ENCODE measurements at regions not wholly inside any gene's neighbourhood (a gene's known extent, or its start where the extent isn't known, plus 50 kb on each side); places are given as distances from the start of the nearest gene placed in this dataset.
"Not testable (repeated sequence)": the region's sequence is repeated elsewhere in the genome, so short reads cannot be mapped to it uniquely, and the experiment has no call there.

DNA sequence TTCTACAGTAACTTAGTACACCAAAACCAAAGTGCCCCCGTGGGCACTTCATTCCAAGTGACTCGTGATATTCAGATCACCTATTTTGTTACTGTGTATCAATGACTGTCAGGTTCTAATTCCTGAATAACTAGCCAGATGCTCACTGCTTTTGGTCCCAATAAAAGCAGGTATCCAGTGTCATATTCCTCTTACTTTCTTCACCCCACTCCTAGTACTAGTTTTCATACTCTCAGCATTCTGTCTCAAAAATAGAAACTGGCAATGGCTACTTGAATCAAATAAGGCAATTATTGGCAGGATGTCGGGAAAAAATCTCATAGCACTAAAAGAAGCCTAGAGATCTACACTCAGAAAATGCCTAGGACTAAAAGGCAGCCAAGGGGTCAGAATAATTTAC lies 84.6 kb downstream of the ZNF467 start:
- intact Hi-C loops (cut with DNase I) = no loop called here
- no peak overlapping the region for H3K4me3 ChIP-seq
- peaks cover 0 to 4% of the 10 kb centered on the region in 2 donors for H3K4me1 ChIP-seq
- no peak overlapping the region for H3K27ac ChIP-seq
- H3K36me3 ChIP-seq = no peaks in the 10 kb centered on the region
- DNase-seq (no peak), ATAC-seq (no peak)
- H3K9me3 ChIP-seq = peaks cover 0 to 3% of the 10 kb centered on the region in 2 donors
- no peak for TF ChIP-seq CTCF (IDR thresholded peaks at IDR 0.05)
- peaks cover 28 to 48% of the 10 kb centered on the region in 2 donors for H3K27me3 ChIP-seq

DNA sequence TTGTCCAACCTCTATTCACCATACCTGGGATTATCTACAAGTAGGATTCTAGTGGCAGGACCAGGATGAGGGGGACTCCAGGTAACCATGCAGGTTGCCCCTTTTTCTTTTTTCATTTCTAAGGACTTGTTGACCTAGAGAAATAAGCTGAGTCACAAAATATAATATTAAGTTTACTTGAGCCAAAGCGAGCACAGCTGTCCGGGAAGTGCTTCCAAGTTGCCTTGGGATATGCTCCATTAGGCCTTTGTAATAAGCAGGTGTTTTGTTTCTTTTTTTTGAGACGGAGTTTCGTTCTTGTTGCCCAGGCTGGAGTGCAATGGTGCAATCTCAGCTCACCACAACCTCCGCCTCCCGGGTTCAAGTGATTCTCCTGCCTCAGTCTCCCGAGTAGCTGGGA lies 85.6 kb downstream of the ZNF467 start:
- not testable (repeated sequence) for H3K9me3 ChIP-seq, H3K36me3 ChIP-seq

GRCh38 chr7:149686449-149686848 lies 86.9 kb downstream of the ZNF467 start:
- ATAC-seq = no peak
- peaks cover 0 to 4% of the 10 kb centered on the region in 2 donors for H3K4me1 ChIP-seq
- intact Hi-C loops (cut with DNase I) = no loop called here
- no peak for TF ChIP-seq CTCF (IDR thresholded peaks at IDR 0.05)
- H3K27me3 ChIP-seq = peaks cover 9 to 24% of the 10 kb centered on the region in 2 donors
- no peak overlapping the region for H3K4me3 ChIP-seq
- no peak for DNase-seq
- peaks cover 0 to 3% of the 10 kb centered on the region in 2 donors for H3K9me3 ChIP-seq
- no peak overlapping the region for H3K27ac ChIP-seq
- no peaks in the 10 kb centered on the region for H3K36me3 ChIP-seq

More for the DNA sequence above, 85.6 kb downstream of the ZNF467 start:
- H3K4me3 ChIP-seq; intact Hi-C loops (cut with DNase I); H3K27ac ChIP-seq; DNase-seq; ATAC-seq; H3K4me1 ChIP-seq: not testable (repeated sequence)
- H3K27me3 ChIP-seq = peaks cover 23 to 38% of the 10 kb centered on the region in 2 donors

DNA sequence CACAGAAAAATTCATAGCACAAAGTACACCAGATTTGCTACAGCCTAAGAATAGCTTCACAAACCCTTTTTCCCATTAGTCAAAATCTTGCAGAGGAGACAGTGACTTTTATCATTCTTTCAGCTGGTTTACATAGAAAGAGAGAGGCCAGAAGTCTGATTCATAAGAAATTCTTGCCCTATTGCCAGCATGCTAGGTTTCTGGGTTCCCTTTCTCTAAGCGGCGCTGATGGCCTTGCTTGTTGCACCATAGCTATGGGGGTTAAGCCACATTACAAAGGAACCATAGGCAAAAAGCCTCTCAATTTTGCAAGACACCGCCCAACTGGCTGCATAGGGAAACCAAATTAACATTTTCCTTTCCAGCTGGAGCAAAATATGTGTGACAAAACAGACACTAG lies 87.4 kb downstream of the ZNF467 start:
- Histone ChIP-seq H3K27me3 (peaks cover 9 to 20% of the 10 kb centered on the region in 2 donors), H3K36me3 (no peaks in the 10 kb centered on the region), H3K9me3 (peaks cover 0 to 5% of the 10 kb centered on the region in 2 donors), H3K4me1 (peaks cover 0 to 4% of the 10 kb centered on the region in 2 donors), H3K4me3 (no peak overlapping the region), H3K27ac (no peak overlapping the region)
- TF ChIP-seq CTCF (IDR thresholded peaks at IDR 0.05) = no peak
- ATAC-seq (peak; percentile 47), DNase-seq (no peak)
- intact Hi-C loops (cut with DNase I) = no loop called here

GRCh38 chr7:149685455-149685854 lies 87.9 kb downstream of the ZNF467 start:
- no peak for TF ChIP-seq CTCF (IDR thresholded peaks at IDR 0.05)
- H3K9me3 ChIP-seq = peaks cover 0 to 11% of the 10 kb centered on the region in 2 donors
- ATAC-seq = no peak

DNA sequence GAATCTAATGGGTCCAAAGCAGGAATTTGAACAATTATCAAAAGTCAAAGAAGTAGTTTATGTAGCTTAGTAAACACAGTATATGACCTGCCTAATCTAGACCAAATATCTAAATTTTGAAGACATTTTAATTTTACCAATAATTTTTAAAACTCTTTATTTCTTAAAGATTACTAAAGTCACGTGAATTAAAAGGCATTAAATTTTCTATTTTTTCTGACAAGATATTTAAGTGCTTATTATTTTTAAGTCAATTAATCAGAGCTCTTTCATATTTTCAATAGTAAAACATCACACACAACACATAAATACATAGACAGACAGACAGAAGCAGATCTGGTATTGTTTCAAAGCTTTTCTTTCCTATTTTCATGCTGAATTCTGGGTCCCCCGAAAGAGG lies 89.5 kb downstream of the ZNF467 start:
- H3K27me3 ChIP-seq = peaks cover 0 to 4% of the 10 kb centered on the region in 2 donors
- intact Hi-C loops (cut with DNase I) = no loop called here
- no peak overlapping the region for H3K27ac ChIP-seq
- H3K36me3 ChIP-seq = no peaks in the 10 kb centered on the region
- H3K9me3 ChIP-seq = peaks cover 0 to 13% of the 10 kb centered on the region in 2 donors
- no peak for TF ChIP-seq CTCF (IDR thresholded peaks at IDR 0.05)
- peaks cover 0 to 4% of the 10 kb centered on the region in 2 donors for H3K4me1 ChIP-seq
- no peak overlapping the region for H3K4me3 ChIP-seq
- DNase-seq (no peak), ATAC-seq (no peak)

More at GRCh38 chr7:149685455-149685854, 87.9 kb downstream of the ZNF467 start:
- Histone ChIP-seq H3K4me3 (no peak overlapping the region), H3K36me3 (no peaks in the 10 kb centered on the region), H3K27me3 (peaks cover 5 to 14% of the 10 kb centered on the region in 2 donors), H3K4me1 (peaks cover 0 to 4% of the 10 kb centered on the region in 2 donors), H3K27ac (no peak overlapping the region)
- intact Hi-C loops (cut with DNase I) = no loop called here
- no peak for DNase-seq

All from left lung (tissue), 4 donors.